GM19328 (cell line): ENCODE measurements at regions not wholly inside any gene's neighbourhood (a gene's known extent, or its start where the extent isn't known, plus 50 kb on each side); places are given as distances from the start of the nearest gene placed in this dataset.

Source experiments
- ATAC-seq: cut with Tn5 transposase; IDR thresholded peaks from one replicate; pipeline ENCODE4 v1.9.1; 2021; ENCODE audit warnings: mild to moderate bottlenecking, moderate library complexity; ENCODE audit not compliant: unreplicated experiment

- ATAC-seq, result no peak
Observed at GRCh38 chr10:3493621-3494020, 291.4 kb downstream of the KLF6 start.

GRCh38 chr10:3491571-3491970 is 293.4 kb downstream of the KLF6 start:
- ATAC-seq, result no peak

GRCh38 chr10:3487228-3487627 is 297.8 kb downstream of the KLF6 start:
- ATAC-seq, result no peak

- no peak for ATAC-seq
Observed at GRCh38 chr10:3486346-3487065, 298.5 kb downstream of the KLF6 start.

GRCh38 chr10:3485057-3485686 is 299.8 kb downstream of the KLF6 start:
- ATAC-seq, result no peak

GRCh38 chr10:3484306-3485056 is 300.5 kb downstream of the KLF6 start:
- peak; percentile 79 for ATAC-seq

GRCh38 chr10:3482200-3482993 is 302.6 kb downstream of the KLF6 start:
- ATAC-seq, result no peak

GRCh38 chr10:3481496-3481895 is 303.5 kb downstream of the KLF6 start:
- no peak for ATAC-seq

- ATAC-seq, result no peak
Observed at GRCh38 chr10:3480990-3481315, 304.1 kb downstream of the KLF6 start.

- no peak for ATAC-seq
Observed at GRCh38 chr10:3480281-3480989, 304.6 kb downstream of the KLF6 start.

- no peak for ATAC-seq
Observed at GRCh38 chr10:3478632-3479240, 306.2 kb upstream of the PITRM1 start.

GRCh38 chr10:3478153-3478552 is 305.6 kb upstream of the PITRM1 start:
- peak; percentile 71 for ATAC-seq

GRCh38 chr10:3477683-3478082 is 305.1 kb upstream of the PITRM1 start:
- peak; percentile 34 for ATAC-seq

- no peak for ATAC-seq
Observed at GRCh38 chr10:3476640-3477448, 304.3 kb upstream of the PITRM1 start.

GRCh38 chr10:3476186-3476585 is 303.6 kb upstream of the PITRM1 start:
- no peak for ATAC-seq

- no peak for ATAC-seq
Observed at GRCh38 chr10:3475367-3475766, 302.8 kb upstream of the PITRM1 start.

- no peak for ATAC-seq
Observed at GRCh38 chr10:3474266-3474665, 301.7 kb upstream of the PITRM1 start.

GRCh38 chr10:3473271-3473670 is 300.7 kb upstream of the PITRM1 start:
- ATAC-seq, result no peak

GRCh38 chr10:3472287-3473051 is 299.9 kb upstream of the PITRM1 start:
- no peak for ATAC-seq
